ENCODE measurements at regions not wholly inside any gene's neighbourhood (a gene's known extent, or its start where the extent isn't known, plus 50 kb on each side); places are given as distances from the start of the nearest gene placed in this dataset.

DNA sequence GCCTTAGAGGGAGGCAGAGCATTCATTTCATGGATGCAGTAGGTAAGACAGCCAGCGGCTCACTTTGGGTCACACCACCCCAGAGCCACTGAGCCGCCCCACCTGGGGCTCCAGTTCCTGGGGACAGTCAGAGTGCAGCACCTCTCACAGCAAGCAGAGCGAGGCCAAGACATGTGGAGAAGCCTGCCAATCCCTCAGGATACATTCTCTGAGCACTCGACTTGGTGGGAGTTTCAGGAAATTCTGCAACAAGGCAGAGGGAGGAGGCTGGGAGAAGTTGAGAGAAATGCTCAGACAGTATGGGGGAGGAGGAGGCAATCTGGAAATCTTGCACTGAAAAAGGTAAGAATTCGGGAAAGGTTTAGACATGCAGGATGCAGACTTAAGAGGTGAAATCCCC is 60.8 kb upstream of the WLS start:
- DNase-seq (ENCODE audit: low read depth), result no peak

- DNase-seq (ENCODE audit: low read depth), result no peak
Measured at GRCh38 chr1:68291688-68292384, 59.5 kb upstream of the WLS start.

DNA sequence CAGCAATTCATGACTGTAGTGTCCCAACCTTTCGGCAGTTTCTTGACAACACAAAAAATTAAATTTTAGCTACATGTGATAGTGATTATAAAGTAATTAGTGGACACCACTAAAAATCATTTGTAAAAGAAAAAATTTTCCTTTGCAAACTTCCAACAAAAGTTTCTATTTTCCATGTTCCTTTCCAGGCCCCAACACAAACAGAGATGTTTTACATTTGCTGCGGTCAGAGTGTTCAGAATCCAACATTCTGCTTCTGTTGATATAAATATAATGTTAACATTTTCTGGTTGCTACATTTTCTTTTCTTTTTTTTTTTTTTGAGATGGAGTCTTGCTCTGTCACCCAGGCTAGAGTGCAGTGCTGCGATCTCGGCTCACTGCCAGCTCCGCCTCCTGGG is 54.9 kb upstream of the WLS start:
- DNase-seq (ENCODE audit: low read depth), result no peak

GRCh38 chr1:68285046-68285445 is 52.7 kb upstream of the WLS start:
- no peak for DNase-seq (ENCODE audit: low read depth)

GRCh38 chr1:68281946-68282615 is 49.8 kb upstream of the WLS start:
- no peak for DNase-seq (ENCODE audit: low read depth)

Measured in M059J (cell line).